ENCODE measurements at regions not wholly inside any gene's neighbourhood (a gene's known extent, or its start where the extent isn't known, plus 50 kb on each side); places are given as distances from the start of the nearest gene placed in this dataset.

DNA sequence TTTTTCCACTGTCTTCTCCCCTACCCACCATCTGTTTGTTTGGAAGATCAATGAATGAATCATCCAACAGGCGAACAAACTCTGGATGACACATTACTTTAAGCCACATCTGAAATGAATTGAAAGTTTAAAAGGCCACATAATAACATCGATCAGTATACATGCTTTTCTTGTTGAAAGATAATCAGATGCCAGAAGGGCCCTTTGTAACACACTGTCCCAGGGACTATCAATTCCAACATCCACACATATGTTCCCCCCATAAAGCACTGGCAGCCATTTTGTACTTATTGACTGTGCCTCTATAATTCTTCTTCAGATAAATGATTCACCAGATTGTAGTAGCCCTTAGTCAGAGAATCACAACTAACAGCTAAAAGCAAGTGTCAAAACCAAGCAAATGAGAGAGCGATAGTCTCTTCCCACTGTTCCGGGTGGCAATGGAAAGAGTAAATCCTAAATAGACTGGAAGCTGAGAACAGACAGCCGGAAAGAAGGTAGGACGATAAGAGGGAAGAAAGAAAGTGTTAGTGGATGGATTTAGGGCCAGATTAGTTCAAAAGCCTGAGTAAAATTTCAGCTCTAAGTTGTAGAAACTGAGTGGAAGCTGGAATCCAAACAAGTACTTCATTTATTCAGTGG, 184.9 kb upstream of the TENT5A start:
- TF ChIP-seq, protein P1, sequence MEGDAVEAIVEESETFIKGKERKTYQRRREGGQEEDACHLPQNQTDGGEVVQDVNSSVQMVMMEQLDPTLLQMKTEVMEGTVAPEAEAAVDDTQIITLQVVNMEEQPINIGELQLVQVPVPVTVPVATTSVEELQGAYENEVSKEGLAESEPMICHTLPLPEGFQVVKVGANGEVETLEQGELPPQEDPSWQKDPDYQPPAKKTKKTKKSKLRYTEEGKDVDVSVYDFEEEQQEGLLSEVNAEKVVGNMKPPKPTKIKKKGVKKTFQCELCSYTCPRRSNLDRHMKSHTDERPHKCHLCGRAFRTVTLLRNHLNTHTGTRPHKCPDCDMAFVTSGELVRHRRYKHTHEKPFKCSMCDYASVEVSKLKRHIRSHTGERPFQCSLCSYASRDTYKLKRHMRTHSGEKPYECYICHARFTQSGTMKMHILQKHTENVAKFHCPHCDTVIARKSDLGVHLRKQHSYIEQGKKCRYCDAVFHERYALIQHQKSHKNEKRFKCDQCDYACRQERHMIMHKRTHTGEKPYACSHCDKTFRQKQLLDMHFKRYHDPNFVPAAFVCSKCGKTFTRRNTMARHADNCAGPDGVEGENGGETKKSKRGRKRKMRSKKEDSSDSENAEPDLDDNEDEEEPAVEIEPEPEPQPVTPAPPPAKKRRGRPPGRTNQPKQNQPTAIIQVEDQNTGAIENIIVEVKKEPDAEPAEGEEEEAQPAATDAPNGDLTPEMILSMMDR (IDR thresholded peaks at IDR 0.05): no peak
- TF ChIP-seq POLR2A (IDR thresholded peaks at IDR 0.05): no peak
